ENCODE measurements at regions not wholly inside any gene's neighbourhood (a gene's known extent, or its start where the extent isn't known, plus 50 kb on each side); places are given as distances from the start of the nearest gene placed in this dataset.

DNA sequence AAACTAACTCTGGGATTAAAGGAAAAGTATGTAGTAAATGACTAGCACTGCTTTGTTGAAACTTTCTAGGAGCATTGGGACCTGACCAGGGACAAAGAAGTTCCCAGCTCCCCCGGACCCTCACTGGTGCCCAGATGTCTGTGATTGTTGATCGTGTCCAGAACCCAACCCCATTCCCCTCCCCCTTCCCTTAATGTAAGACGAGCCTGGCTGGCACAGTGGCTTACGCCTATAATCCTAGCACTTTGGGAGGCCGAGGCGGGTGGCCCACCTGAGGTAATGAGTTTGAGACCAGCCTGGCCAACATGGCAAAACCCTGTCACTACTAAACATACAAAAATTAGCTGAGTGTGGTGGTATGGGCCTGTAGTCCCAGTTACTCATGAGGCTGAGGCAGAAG, 750.3 kb downstream of the CBLN4 start:
- no peak for DNase-seq (ENCODE audit: low spot score)

DNA sequence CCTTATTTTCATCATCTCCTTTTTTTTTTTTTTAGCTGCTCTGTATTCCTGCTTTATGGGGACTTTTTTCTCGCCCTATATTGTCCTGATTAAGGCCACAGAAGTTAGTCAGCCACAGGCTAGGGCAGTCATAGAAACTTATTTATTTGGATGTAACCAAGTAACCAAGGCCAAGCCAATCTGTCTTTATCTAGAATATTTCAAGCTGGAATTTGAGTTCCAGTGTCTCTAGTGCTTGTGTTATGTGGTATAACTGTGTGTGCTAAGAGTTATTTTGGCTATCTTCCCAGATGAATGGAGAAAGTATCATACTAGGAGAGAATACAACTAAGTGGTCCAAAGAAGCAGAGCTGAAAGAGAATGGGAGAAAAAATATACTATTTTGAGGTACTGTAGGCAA, 751.5 kb downstream of the CBLN4 start:
- DNase-seq (ENCODE audit: low spot score): no peak

DNA sequence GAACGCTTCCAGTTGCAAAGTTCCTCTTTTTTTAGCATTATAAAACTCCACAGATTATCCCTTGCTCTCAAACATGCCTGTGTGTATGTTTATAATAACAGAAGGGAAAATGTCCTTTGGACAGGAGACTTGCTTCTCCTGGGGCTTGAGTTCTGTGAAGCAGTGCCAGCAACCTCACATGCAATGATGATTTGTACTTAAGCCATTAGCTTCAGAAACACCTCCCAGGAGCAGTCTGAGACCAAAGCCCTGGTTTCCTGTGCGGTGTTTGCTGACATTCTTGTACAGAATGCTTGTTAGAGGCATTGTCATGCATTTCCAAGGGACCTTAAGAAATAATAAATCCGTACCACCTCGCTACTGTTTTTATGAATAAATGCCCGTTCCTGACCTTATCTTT, 752.8 kb downstream of the CBLN4 start:
- no peak for DNase-seq (ENCODE audit: low spot score)

DNA sequence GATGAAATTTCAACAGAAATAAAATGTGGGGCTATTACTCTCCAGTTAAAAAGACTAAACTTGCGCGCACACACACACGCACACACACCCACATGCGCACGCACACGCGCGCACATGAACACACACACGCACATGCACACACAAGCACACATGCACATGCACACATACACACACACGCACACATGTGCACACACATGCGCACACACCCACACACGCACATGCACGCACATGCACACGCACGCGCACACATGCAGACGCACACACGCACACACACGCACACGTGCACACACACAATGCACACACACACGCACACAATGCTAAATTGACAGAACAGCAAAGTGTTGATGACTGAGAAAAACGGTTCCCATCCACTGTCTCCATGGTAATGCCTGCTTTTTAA, 754.1 kb downstream of the CBLN4 start:
- no peak for DNase-seq (ENCODE audit: low spot score)

DNA sequence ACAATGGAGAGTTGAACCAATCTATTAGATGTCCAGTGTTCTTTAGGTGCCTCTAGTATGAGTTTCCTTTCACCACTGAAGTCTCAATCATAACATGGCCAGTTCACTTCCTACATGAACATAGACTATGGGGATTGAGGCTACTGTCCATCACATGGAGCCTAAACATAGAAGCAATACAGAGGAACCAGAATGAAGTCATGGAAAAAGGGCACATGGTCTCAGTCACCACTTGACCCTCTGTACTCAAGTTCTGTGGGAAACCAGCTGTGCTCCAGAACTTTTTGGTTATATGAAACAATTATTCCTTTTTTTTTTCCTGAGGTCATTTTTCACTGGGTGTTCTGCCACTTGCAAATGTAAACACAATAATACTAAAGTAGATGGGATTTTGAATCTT, 762.5 kb downstream of the CBLN4 start:
- no peak for DNase-seq (ENCODE audit: low spot score)

DNA sequence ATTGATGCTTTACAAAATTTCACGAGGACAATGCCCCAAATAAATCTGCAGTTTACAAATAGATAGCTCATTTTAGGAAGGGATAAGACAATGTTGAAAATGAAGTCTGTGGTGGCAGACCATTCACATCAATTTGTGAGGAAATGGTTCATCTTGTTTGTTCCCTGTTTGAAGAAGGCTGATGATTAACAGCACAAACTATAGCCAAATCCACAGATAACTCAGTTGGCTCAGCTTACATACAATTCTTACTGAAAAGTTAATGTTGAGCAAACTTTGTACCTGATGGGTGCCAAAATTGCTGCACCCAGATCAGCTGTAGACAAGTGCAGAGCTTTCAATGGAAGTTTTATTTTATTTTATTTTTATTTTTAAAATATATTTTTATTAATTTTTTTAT, 763.9 kb downstream of the DOK5 start:
- no peak for DNase-seq (ENCODE audit: low spot score)

DNA sequence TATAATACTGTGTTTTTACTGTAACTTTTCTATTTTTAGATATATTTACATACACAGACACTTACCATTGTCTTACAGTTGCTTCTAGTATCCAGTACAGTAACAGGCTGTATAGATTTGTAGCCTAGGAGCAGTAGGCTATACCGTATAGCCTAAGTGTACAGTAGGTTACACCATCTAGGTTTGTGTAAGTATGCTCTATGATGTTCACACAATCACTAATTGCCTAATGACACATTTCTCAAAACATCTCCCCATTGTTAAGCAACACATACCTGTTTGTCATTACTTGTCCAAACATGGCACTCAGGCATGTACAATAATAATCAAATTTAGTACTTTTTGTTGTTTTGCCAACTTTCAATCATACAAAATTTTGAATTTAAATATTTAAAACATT, 757.3 kb downstream of the DOK5 start:
- no peak for DNase-seq (ENCODE audit: low spot score)

DNA sequence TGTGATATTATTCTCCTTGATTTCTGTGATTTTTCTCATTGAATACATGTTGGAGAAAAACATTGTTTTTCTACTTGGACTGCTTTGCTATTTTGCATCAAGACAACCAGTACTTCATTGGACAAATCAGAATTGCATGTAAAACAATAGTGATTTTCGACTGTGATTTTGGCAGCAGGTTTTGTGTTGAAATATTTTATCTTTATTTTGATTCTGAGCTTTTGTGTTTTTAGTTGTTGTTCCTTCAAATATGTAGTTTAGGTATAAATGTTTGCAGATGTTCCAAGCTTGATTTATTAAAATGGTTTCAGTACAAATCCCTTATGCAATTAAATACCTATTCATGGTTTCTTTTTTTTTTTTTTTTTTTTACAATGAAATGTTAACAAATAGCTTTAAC, 754.1 kb downstream of the DOK5 start:
- no peak for DNase-seq (ENCODE audit: low spot score)

DNA sequence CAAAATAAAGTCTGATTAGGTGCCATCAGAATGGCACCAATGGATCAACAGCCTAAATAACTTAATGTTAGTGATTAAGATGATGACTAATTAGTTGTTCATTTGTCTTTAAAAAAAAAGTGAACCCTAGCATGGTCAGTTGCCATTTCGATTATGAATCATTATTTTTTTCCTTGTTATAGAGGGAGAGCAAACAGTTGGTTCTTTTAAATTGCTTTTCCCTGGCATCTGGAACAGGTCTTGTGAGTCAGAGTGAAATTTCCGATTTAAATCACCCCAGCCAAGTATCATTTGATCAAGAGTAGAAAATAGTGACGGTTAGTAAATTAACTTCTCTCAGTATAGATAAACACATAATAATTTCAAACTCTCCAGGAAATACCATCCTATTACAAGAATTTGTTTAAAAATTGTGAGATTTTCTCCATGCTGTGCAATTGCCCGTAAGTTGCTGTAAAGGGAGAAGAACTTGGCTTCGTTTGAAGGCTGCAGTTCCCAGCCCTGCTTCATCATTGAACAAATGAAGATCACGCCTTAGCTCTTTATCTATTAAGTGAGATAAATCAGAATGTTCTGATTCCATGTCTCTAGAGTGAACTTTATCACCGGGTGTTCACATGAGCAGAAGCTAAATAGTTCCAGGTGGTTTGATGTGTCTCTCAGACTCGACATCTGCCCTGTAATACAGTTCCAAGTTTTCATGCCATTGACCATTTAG, 741.3 kb downstream of the DOK5 start:
- DNase-seq (ENCODE audit: low spot score): no peak

DNA sequence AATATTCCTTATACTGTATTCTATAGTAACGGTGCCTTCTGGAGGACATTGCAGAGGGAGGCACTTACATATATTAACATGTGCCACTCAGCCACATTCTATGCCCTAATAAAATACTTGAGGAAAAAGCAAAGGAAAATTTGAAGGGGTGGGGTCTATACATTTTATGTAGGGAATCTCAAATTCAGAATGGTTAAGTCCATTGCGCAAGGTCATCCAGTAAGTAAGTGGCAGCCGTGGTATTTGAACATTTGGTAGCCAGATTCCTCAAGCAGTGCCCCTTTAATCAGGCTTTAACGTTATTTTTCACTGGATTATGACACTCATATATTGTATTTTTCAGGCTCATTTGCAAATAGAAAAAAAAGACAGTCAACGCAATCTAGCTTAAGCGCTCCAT, 738.3 kb downstream of the DOK5 start:
- DNase-seq (ENCODE audit: low spot score): no peak

DNA sequence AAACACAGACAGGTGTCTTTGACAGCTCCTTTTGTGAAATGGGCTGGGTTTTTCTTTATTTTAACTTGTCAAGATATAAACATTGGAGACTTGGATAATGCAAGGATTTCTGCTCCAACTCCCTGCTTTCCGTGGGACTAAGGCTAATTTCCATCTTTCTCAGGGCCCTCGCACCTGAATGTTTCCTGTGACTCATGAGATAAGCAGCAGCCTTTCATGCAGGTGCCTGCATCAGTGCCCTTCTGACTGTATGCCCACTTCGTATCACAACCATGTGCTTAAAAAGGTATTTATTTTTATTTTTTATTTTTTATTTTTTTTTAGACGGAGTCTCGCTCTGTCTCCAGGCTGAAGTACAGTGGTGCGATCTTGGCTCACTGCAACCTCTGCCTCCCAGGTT, 736.1 kb downstream of the DOK5 start:
- no peak for DNase-seq (ENCODE audit: low spot score)

DNA sequence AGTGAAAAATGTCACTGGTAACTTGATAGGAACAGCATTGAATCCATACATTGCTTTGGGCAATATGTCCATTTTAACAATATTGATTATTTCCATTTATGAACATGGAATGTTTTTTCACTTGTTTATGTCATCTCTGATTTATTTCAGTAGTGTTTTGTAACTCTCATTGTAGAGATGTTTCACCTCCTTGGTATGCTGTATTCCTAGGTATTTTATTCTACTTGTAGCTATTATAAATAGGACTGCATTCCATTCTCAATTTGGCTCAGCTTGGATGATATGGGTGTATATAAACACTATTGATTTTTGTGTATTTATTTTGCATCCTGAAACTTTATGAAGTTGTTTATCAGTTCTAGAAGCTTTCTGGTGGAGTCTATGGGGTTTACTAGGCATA, 730.3 kb downstream of the DOK5 start:
- DNase-seq (ENCODE audit: low spot score): no peak

DNA sequence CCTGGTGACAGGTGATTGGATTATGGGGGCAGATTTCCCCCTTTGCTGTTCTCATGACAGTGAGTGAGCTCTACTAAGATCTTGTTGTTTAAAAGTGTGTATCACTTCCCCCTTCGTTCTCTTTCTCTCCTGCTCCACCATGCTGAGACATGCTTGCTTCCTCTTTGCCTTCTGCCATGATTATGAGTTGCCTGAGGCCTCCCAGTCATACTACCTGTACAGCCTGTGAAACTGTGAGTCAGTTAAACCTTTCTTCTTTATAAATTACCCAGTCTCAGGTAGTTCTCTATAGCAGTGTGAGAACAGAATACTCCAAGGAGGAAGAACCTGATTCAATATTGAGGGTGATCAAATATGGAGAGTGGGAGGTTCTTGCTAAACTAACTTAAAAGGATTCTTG, 724.9 kb downstream of the DOK5 start:
- no peak for DNase-seq (ENCODE audit: low spot score)

DNA sequence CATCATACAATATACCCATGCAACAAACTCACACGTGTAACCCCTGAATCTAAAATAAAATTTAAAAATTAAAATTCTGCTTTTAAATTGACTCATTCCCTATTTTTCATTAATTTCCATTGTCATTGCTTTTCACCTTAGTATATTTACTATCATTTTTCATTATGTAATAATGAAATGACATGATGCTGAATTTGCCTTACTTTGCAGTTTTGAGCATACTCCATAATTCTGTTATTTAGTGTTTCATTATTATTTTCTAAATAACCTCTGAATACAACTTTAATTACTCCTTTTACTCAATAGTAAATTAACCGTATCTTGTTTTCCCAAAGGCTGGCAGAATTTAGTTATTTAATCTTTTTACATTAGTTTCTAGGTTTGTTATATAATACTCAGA, 719.6 kb downstream of the DOK5 start:
- DNase-seq (ENCODE audit: low spot score): no peak

DNA sequence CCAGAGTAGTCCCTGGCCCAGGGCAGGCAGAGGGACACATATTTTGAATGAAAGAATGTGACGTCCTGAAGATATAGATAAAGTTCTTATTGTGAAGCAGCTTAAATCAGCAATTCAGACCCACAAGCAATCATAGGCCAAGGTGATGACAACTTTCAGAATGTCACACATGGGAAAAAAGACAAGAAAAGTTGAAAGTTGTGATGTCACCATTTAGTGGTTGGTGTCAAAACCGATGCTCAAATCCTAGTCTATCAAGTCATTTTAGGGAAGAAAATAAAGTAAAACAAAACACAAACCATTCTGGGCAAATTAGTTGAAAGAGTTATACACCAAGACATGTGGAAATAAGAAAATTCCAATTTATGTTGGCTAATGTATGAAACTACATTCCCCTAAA, 710.8 kb downstream of the DOK5 start:
- DNase-seq (ENCODE audit: low spot score): no peak

DNA sequence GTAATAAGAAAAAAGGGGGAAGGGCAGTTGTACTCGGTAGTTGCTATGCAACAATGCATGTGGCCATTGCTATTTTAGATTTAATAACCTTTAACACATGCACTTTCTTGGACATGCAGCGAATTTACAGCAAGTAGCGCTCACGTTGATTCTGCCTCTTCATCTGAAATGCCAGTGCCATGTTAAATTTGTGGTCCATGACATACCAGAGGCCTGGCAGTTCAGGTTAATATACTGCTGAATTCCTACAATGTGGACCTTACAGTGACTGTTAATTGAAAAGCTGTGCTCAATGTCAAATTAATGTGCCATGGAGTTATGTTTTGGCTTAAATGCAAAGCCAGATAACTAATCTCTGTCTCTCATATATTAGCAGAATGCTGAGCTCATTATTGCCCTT, 699.7 kb downstream of the DOK5 start:
- no peak for DNase-seq (ENCODE audit: low spot score)

DNA sequence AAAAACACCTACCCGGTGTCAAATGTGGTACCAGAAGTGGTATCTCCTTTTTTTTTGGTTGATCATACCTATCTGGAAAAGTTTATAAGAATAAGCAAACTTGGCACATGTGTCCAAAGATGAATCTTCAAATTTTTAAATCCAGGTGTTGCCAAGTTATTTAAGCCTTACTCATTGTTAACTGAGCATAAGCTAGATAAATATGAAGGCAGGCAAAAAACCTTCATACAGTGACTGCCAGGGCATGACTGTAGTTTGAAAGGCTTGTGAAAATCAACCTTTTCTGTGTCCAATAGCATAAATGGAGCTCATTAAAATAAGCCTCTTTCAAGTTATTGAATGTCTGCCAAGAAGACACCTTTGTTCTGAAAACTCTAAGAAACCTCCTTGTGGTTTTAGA, 699.2 kb downstream of the DOK5 start:
- no peak for DNase-seq (ENCODE audit: low spot score)

DNA sequence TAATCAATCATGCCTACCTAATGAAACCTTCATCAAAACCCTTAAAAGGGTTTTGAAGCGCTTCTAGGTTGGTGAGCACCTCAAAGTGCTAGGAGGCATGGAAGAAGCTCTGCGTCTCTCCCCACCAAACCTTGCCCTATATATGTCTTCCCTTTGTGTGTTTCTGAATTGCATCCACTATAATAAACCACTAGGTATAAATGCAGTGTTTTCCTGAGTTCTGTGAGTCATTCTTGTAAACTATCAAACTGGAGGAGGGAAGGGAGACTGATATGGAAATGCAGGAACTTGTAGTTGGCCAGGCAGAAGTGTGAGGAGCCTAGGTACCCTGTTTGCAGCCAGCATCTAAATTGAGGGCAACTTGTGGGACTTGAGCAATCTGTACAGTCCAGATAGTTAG, 698.8 kb downstream of the DOK5 start:
- DNase-seq (ENCODE audit: low spot score): no peak

DNA sequence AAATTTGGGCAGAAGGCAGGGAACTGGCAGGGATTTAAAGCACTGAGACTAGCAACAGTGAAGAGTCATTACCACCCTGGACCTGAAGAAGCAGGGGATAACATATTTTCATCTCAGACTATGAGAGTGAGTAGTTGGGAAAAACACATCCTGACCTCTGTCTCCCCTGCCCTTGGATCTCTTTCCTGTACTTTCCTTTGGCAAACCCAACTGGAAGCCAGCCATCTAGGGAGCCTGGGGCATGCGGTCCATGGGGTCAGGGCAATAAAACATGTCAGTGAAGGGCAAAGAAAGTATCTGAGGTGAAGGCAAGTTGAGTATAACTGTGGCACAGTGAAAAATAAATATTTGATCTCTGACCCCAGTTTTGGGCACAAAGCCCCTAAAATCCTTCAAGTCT, 698.2 kb downstream of the DOK5 start:
- DNase-seq (ENCODE audit: low spot score): no peak

DNA sequence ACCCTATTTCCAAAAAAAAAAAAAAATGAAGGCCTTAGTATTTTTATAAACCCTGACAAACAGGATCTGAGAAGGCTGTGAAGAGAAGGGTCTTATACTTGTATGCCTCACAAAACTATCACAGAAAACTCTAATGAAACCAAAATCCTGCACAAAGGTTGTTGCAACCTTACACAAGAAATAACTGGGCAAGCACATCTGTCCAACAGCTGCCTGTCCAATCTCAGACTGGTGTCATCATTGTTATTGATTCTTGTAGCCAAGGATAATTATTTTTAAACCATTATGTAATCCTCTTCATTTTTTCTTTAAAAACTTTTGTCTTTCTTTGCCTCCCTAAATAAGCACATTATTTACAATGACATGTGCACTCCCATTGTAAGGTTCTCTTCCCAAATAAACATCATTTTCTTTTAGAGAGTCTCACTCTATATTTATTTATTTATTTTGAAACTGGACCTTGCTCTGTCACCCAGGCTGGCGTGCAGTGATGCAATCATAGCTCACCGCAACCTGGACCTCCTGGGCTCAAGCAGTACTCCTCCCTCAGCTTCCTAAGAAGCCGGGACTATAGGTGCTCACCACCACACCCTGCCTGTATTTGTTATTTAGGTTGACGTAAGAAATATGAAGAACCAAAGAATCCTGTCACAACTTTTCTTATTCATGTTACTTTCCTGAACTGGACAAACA, 697.1 kb downstream of the DOK5 start:
- no peak for DNase-seq (ENCODE audit: low spot score)

DNA sequence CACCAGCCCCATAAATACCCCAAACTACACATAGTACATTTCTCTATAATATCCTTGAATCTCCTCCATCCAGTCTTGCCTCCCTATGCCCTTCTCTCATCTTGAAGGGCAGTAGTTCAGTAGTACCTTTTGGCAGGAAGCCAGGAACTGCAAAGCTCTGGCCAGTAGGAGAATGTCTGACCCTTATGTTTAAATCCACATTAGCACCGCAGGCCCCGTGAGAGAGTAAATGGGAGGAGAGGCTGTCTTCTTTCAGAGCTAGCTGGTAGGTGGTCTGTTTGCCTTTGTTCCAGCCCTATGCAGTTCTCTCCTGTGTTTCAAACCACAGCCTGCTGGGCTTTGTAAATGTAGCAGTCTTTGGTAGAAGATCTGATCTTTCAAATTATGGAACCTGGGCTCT, 690.7 kb downstream of the DOK5 start:
- no peak for DNase-seq (ENCODE audit: low spot score)

DNA sequence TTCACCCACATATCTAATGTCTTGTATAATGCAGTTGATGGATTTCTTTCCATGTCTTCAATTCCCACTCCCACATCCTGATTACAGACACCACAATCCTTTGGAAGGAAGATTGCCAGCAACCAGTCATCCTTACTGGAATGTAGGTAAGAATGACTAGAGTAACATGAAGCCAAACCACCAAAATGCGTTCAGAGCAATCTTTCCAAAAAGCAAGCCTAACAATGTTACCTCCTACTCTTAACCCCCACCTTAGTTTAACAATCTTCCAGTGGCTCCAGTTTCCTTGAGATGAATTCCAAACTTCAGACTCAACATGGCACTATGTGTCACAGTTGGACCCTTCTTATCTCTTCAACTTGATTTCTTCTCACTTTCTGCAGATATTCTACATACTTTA, 685.6 kb downstream of the DOK5 start:
- no peak for DNase-seq (ENCODE audit: low spot score)

DNA sequence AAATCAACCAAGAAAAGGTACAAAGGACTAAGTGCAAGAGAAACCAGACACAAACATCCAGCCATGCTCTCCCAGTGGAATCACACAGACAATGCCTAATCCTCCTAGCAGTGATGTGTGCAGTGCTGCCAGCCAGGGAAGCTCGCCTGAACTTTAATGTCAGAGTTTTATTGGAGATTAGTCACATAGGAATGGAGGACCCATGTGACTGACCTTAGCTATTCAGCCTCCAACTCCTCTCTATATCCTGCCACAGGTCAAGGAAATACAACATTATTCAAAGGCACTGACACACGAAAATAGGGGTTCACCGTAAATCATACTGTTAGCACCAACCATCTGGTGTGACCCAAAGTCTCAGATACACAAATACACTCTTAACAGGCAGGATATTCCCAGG, 684.6 kb downstream of the DOK5 start:
- no peak for DNase-seq (ENCODE audit: low spot score)

DNA sequence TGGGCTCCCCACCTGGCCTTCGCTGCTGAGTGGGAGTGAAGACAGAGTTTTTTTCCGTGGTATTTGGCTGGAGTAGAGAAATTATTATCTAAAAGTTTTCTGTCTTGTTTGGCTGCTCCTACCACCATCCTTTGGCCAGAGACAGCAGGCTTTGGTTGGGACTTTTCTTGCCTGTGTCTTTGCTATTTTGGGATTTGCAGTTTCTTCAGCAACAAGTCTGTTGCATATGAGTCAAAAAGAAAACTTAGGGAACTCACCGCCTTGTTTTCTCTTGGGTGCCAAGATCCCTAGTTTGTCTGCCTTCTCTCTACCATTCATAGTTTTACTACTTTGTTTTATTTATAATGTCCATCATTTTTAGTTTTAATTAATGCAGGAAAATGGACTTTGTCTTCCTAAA, 683.8 kb downstream of the DOK5 start:
- no peak for DNase-seq (ENCODE audit: low spot score)

All from SW480 (cell line).